SK-N-SH treated with all-trans-retinoic acid at 6 μM for 48 hours (cell line): ENCODE measurements at regions not wholly inside any gene's neighbourhood (a gene's known extent, or its start where the extent isn't known, plus 50 kb on each side); places are given as distances from the start of the nearest gene placed in this dataset.

Source experiments
- ARNTL ChIP-seq: fragments of 450-650 bp; formaldehyde crosslinking; IDR thresholded peaks from 2 replicates; pipeline ENCODE4 v1.5.0; 2020; ENCODE audit warnings: low read depth, mild to moderate bottlenecking, moderate library complexity, borderline replicate concordance
- BACH2 ChIP-seq: fragments of 250-450 bp; sonication (Bioruptor Pico); IDR thresholded peaks from 2 replicates; pipeline ENCODE4 v1.9.0; 2021; ENCODE audit warnings: mild to moderate bottlenecking, borderline replicate concordance
- GLIS3 ChIP-seq: fragments of 250-450 bp; sonication (Bioruptor Pico); IDR thresholded peaks from 2 replicates; pipeline ENCODE4 v1.5.0; 2020; ENCODE audit warnings: mild to moderate bottlenecking, moderate library complexity
- ISL1 ChIP-seq: fragments of 250-450 bp; sonication (Bioruptor Pico); IDR thresholded peaks from 2 replicates; pipeline ENCODE4 v2.1.2; 2022; ENCODE audit warnings: mild to moderate bottlenecking, moderate library complexity
- SNAI2 ChIP-seq: fragments of 250-450 bp; sonication (Bioruptor Pico); IDR thresholded peaks from 2 replicates; pipeline ENCODE4 v1.5.0; 2020; ENCODE audit warnings: mild to moderate bottlenecking, moderate library complexity
- TCF4 ChIP-seq: fragments of 250-450 bp; sonication (Bioruptor Pico); IDR thresholded peaks from 2 replicates; pipeline ENCODE4 v1.8.0; 2021; ENCODE audit warnings: mild to moderate bottlenecking, moderate library complexity, borderline replicate concordance
- TOX ChIP-seq: fragments of 250-450 bp; sonication (Bioruptor Pico); IDR thresholded peaks from 2 replicates; pipeline ENCODE4 v1.8.0; 2021; ENCODE audit warnings: mild to moderate bottlenecking, moderate library complexity, borderline replicate concordance
- ZFP3 ChIP-seq: fragments of 250-450 bp; sonication (Bioruptor Pico); IDR thresholded peaks from 2 replicates; pipeline ENCODE4 v1.5.0; 2020; ENCODE audit warnings: mild to moderate bottlenecking, moderate library complexity
- ZFP30 ChIP-seq: fragments of 450-650 bp; formaldehyde crosslinking; IDR thresholded peaks from 2 replicates; pipeline ENCODE4 v1.5.0; 2022; ENCODE audit warnings: mild to moderate bottlenecking, moderate library complexity
- ZNF565 ChIP-seq: fragments of 450-650 bp; formaldehyde crosslinking; conservative IDR thresholded peaks from 2 replicates; pipeline ENCODE4 v1.5.0; 2020; ENCODE audit warnings: low read depth, mild to moderate bottlenecking, moderate library complexity
- TF ChIP-seq, protein P1 (sequence below): fragments of 250-450 bp; sonication (Bioruptor Pico); IDR thresholded peaks from 2 replicates; pipeline ENCODE4 v1.8.0; 2020; ENCODE audit warnings: mild to moderate bottlenecking, moderate library complexity, borderline replicate concordance
- TF ChIP-seq, protein P2 (sequence below): fragments of 250-450 bp; sonication (Bioruptor Pico); IDR thresholded peaks from 2 replicates; pipeline ENCODE4 v1.5.0; 2020; ENCODE audit warnings: mild to moderate bottlenecking, moderate library complexity
- TF ChIP-seq, protein P3 (sequence below): fragments of 250-450 bp; sonication (Bioruptor Pico); IDR thresholded peaks from 2 replicates; pipeline ENCODE4 v1.8.0; 2021; ENCODE audit warnings: low read depth, mild to moderate bottlenecking, moderate library complexity, borderline replicate concordance

DNA sequence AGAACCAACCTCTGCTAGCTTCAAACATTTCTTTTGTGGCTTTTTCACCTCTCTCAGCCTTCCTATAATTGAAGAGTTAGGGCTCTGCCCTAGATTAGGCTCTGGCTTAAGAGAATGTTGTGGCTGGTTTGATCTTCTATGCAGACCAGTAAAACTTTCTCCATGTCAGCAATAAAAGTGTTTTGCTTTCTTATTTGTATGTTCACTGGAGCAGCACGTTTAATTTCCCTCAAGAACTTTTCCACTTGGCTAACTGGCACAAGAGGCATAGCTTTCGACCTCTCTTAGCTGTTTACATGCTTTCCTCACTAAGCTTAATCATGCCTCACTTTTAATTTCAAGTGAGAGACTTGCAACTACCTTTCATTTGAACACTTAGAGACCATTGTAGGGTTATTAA lies 964.7 kb downstream of the ROBO2 start:
- TF ChIP-seq, protein P1, sequence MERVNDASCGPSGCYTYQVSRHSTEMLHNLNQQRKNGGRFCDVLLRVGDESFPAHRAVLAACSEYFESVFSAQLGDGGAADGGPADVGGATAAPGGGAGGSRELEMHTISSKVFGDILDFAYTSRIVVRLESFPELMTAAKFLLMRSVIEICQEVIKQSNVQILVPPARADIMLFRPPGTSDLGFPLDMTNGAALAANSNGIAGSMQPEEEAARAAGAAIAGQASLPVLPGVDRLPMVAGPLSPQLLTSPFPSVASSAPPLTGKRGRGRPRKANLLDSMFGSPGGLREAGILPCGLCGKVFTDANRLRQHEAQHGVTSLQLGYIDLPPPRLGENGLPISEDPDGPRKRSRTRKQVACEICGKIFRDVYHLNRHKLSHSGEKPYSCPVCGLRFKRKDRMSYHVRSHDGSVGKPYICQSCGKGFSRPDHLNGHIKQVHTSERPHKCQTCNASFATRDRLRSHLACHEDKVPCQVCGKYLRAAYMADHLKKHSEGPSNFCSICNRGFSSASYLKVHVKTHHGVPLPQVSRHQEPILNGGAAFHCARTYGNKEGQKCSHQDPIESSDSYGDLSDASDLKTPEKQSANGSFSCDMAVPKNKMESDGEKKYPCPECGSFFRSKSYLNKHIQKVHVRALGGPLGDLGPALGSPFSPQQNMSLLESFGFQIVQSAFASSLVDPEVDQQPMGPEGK (CRISPR knock-in tag), result no peak
- no peak for TF ChIP-seq TOX
- TF ChIP-seq BACH2 (CRISPR knock-in tag), result no peak
- TF ChIP-seq, protein P2, sequence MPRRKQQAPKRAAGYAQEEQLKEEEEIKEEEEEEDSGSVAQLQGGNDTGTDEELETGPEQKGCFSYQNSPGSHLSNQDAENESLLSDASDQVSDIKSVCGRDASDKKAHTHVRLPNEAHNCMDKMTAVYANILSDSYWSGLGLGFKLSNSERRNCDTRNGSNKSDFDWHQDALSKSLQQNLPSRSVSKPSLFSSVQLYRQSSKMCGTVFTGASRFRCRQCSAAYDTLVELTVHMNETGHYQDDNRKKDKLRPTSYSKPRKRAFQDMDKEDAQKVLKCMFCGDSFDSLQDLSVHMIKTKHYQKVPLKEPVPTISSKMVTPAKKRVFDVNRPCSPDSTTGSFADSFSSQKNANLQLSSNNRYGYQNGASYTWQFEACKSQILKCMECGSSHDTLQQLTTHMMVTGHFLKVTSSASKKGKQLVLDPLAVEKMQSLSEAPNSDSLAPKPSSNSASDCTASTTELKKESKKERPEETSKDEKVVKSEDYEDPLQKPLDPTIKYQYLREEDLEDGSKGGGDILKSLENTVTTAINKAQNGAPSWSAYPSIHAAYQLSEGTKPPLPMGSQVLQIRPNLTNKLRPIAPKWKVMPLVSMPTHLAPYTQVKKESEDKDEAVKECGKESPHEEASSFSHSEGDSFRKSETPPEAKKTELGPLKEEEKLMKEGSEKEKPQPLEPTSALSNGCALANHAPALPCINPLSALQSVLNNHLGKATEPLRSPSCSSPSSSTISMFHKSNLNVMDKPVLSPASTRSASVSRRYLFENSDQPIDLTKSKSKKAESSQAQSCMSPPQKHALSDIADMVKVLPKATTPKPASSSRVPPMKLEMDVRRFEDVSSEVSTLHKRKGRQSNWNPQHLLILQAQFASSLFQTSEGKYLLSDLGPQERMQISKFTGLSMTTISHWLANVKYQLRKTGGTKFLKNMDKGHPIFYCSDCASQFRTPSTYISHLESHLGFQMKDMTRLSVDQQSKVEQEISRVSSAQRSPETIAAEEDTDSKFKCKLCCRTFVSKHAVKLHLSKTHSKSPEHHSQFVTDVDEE (CRISPR knock-in tag), result no peak
- no peak for TF ChIP-seq ISL1 (CRISPR knock-in tag)
- no peak for TF ChIP-seq ZNF565
- no peak for TF ChIP-seq ZFP3 (CRISPR knock-in tag)
- TF ChIP-seq GLIS3 (CRISPR knock-in tag), result no peak
- no peak for TF ChIP-seq ZFP30 (CRISPR knock-in tag)
- TF ChIP-seq TCF4, result no peak
- no peak for TF ChIP-seq SNAI2 (CRISPR knock-in tag)
- no peak for TF ChIP-seq ARNTL (CRISPR knock-in tag)
- TF ChIP-seq, protein P3, sequence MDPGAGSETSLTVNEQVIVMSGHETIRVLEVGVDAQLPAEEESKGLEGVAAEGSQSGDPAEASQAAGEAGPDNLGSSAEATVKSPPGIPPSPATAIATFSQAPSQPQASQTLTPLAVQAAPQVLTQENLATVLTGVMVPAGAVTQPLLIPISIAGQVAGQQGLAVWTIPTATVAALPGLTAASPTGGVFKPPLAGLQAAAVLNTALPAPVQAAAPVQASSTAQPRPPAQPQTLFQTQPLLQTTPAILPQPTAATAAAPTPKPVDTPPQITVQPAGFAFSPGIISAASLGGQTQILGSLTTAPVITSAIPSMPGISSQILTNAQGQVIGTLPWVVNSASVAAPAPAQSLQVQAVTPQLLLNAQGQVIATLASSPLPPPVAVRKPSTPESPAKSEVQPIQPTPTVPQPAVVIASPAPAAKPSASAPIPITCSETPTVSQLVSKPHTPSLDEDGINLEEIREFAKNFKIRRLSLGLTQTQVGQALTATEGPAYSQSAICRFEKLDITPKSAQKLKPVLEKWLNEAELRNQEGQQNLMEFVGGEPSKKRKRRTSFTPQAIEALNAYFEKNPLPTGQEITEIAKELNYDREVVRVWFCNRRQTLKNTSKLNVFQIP (CRISPR knock-in tag), result no peak
